ENCODE measurements at regions not wholly inside any gene's neighbourhood (a gene's known extent, or its start where the extent isn't known, plus 50 kb on each side); places are given as distances from the start of the nearest gene placed in this dataset.

- Histone ChIP-seq H3K9ac (ENCODE audit: insufficient read depth in 1 of 2, low read depth in 2 of 2, low read length in 2 of 2) (no peak overlapping the region), H2AFZ (ENCODE audit: low read depth, low read length) (no peak overlapping the region), H3K9me3 (replicated peaks; ENCODE audit: control insufficient read depth, insufficient read depth, low read depth, low read length) (no peaks in the 10 kb centered on the region), H3K9me1 (ENCODE audit: control insufficient read depth, insufficient read depth, low read length) (no peaks in the 10 kb centered on the region), H3K79me2 (ENCODE audit: control insufficient read depth, insufficient read depth, low read length) (no peaks in the 10 kb centered on the region), H3K36me3 (ENCODE audit: control insufficient read depth, insufficient read depth, low read length) (no peaks in the 10 kb centered on the region), H3K27ac (ENCODE audit: extremely low read depth, low read depth, low read length) (no peak overlapping the region), H3K4me2 (ENCODE audit: insufficient read depth, low read length) (no peak overlapping the region), H3K4me1 (replicated peaks in 1 of 2; ENCODE audit: control insufficient read depth in 2 of 2, insufficient read depth in 2 of 2, low read length in 2 of 2) (peaks cover 0 to 4% of the 10 kb centered on the region in 2 experiments; a peak in 1 of 5 replicates), H4K20me1 (replicated peaks; ENCODE audit: control insufficient read depth, insufficient read depth, low read length) (peaks cover 9% of the 10 kb centered on the region; the same call in 1 of the 2 replicates), H3K4me3 (no peak overlapping the region), H3K27me3 (ENCODE audit: control insufficient read depth in 2 of 2, insufficient read depth in 2 of 2, low read length in 2 of 2) (peaks cover 16 to 80% of the 10 kb centered on the region in 2 experiments)
- POLR2A ChIA-PET = interaction anchor here (1.1 kb wide), 1 partner anchor 28 kb away, joined by 8 read pairs; no protein-coding TSS in a partner anchor
- 0% methylated on average over 10 of the region's 10 CpGs for WGBS (ENCODE audit: insufficient coverage, low coverage, missing lambda C conversion rate)
- TF ChIP-seq SIN3B (IDR thresholded peaks at IDR 0.05; ENCODE audit: low read depth) (no peak), SMARCA5 (IDR thresholded peaks at IDR 0.05) (no peak), ZNF583 (CRISPR knock-in tag; IDR thresholded peaks at IDR 0.05) (no peak), RFX7 (CRISPR knock-in tag; IDR thresholded peaks at IDR 0.05) (no peak), PCBP1 (IDR thresholded peaks at IDR 0.05; ENCODE audit: low read depth, low read length, poor library complexity, severe bottlenecking) (no peak), RNF219 (CRISPR knock-in tag; IDR thresholded peaks at IDR 0.05) (no peak)
- FAIRE-seq (no peak), DNase-seq (ENCODE audit: extremely low read depth in 1 of 4, low spot score in 3 of 4) (no peak), ATAC-seq (no peak)
- no TSS peak for BruUV-seq (replicated peaks)
- CTCF ChIA-PET (ENCODE audit: low intra/inter-chr PET ratio) = no interaction called here
- intact Hi-C loops (cut with micrococcal nuclease) = no loop called here
- in situ Hi-C loops (cut with MboI) = no loop called here
These were observed 208.6 kb downstream of the CTTN start for GRCh38 chr11:70606951-70607330.

All from K562 (cell line).